Midbrain (tissue), 1 donor: ENCODE measurements at regions not wholly inside any gene's neighbourhood (a gene's known extent, or its start where the extent isn't known, plus 50 kb on each side); places are given as distances from the start of the nearest gene placed in this dataset.

Source experiments
- DNase-seq: peaks from one replicate; lab custom pipeline; 2025; lab: John Stamatoyannopoulos, UW

DNA sequence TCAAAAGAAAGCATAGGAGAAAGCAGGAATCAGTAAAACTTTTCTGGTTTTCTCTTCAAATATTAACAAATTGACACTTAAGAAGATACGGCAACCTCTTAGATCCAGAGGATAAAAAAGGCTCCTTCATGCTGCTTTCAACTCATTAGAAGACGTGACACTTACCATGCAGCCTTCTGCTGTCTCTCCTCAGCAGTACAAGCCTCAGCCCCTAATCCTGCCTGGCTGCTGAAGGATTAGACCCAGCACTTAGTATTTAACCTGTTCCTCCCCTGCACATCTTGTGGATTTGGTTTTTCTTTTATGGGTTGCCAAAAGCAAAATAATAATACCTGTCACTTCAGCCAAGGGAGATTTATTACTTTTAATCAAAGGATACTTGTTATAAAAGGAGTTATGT lies 108.4 kb downstream of the LYZL1 start:
- no peak for DNase-seq

DNA sequence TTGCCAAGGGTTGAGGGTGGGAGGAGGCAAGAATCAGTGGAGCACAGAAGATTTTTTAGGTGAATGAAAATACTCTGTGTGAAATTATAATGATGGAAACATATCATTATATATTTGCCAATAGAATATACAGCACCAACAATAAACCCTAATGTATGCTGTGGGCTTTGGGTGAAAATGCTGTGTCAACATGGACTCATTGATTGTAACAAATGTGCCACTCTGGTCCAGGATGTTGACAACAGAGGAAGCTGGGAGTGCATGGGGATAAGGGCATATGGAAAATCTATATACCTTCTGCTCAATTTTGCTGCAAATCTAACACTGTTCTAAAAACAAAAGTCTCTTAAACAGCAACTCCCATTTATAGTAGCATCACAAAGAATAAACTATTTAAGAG lies 114.3 kb downstream of the LYZL1 start:
- no peak for DNase-seq

DNA sequence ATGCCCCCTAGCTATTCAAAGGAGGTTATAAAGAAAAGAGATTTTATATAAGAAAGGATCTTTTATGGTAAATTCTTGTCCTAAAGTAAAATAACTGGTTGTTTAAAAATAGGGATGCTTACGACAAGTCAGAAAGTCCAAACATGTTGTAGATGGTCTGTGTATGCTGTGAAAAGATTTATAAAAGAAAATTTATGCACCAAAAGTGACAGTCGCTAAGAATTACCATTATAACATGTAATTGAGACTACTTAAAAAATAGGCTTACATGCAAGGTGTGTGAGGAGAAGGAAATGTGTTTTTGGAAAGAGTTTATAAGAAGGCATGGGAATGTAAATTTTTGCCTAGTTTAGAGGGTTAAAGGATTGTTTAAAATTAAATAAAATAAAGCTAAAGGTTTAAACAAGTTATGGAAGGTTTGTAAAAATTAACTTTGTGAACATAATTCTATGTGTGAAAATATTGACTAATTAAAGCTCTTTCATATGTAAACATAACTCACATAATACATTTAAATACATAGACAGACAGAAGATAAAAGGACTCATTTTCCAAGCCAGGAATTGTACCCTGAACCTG lies 118.5 kb downstream of the LYZL1 start:
- no peak for DNase-seq
